Stimulated activated CD4-positive, alpha-beta T cell treated with anti-CD3 and anti-CD28 coated beads, Interleukin-12 subunit alpha, Interleukin-12 subunit beta, amount 100 ng/mL, for 4 hours (primary cell): ENCODE measurements at regions not wholly inside any gene's neighbourhood (a gene's known extent, or its start where the extent isn't known, plus 50 kb on each side); places are given as distances from the start of the nearest gene placed in this dataset.
"Not testable (repeated sequence)": the region's sequence is repeated elsewhere in the genome, so short reads cannot be mapped to it uniquely, and the experiment has no call there.

Source experiments
- DNase-seq: peaks from one replicate; pipeline ENCODE4 v3.0.0-alpha.2; 2020

DNA sequence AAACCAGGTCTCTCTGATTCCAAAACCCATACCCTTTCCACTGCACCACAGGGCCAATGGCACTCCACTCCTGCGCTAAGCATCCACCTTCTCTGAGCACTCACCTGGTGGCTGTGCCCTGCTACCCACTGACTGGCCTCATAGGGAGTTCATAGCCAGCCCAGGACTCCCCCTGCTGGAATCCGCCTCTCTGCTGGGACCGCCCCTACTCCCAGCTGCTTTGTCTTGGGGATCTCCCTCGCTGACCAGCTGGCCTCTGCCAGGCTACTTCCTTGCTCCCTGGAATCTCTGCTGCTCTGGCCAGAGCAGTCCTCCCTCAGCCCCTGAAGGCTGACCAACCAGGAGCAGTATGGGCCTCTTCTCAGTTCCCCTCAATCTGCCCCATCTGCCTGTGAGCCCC lies 129.7 kb downstream of the FAXC start:
- no peak for DNase-seq

DNA sequence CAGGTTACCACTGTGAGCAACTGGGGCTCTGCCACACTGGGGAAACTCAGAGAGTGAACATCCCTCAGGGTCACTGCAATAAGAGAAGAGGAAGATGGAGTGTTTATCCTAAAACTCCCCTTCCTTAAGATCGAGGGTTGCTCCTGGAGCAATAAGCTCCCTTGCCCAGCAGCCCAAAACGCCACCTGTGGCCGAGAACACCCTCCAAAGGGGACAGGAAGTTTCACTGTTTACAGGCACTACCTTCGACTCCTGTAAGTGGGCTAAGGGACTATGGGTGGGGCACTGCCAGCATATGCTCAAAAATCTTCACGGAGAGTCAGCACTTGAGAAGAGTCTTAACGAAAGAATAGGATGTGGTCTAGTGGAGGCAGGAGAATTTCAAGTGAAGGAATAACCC lies 132.5 kb downstream of the FAXC start:
- DNase-seq: no peak

GRCh38 chr6:99195986-99196655 lies 153.4 kb downstream of the FAXC start:
- DNase-seq: no peak

- DNase-seq: no peak
Measured at GRCh38 chr6:99192561-99192960, 156.9 kb downstream of the FAXC start.

DNA sequence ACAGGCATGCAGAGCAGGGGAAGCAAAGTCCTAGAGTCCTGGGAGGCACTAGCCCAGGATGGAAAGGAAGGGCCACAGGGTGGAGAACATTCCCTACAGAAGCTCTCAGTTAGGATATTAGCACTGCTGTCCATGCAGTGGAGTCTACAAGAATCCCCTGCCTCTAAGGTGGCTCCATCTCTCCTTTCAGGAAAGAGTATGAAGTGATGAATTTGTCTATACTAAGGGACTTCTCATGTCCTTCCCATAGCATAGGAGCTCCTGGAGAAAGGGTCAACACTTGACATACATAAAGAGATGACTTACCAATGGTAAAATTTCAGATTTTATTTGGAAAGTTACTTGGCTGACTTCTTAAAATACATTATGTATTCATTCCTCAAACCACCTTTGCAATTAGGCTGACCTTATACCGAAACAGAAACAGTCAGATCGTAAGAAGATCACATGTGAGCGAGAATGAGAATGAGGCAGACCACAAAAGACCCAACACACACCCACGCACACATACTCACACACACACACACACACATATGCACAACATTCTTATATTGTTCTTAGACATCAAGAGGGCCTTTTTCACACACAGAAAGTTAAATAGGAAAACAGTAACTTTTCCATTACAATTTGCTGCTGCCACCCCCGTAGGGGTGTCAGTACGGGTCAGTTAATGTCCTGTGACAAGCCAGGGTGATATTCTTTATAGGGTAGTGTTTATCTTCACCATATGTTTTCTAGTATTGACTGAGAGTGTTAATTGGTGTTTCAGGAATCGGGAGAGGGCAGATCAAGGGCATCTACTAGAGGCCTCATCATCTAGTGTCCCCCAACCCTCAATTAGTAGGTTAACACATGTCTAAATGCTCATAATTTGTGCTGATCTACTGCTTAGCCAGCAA lies 159.4 kb downstream of the FAXC start:
- no peak for DNase-seq

- no peak for DNase-seq
Measured at GRCh38 chr6:99187429-99187828, 162.0 kb downstream of the FAXC start.

DNA sequence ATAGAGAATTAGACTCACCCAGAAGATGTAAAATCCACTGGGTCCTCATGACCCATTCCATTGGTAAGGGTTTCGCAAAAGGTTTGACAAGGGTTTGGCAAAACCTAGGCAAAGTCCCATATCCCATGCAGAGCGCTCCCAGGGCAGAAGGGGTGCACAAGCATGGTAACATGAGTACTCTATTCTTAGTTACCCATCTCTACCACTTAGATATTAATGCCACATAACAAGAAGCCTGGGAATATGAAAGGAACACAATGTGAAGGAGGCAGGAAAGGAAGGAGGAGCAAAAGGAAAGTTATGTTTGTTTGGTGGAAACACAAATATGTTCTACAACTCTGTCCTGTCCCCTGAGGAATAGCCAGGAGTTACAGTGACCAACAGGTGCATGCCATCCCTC lies 163.1 kb downstream of the FAXC start:
- DNase-seq: no peak

GRCh38 chr6:99185525-99185924 lies 163.9 kb downstream of the FAXC start:
- DNase-seq: no peak

DNA sequence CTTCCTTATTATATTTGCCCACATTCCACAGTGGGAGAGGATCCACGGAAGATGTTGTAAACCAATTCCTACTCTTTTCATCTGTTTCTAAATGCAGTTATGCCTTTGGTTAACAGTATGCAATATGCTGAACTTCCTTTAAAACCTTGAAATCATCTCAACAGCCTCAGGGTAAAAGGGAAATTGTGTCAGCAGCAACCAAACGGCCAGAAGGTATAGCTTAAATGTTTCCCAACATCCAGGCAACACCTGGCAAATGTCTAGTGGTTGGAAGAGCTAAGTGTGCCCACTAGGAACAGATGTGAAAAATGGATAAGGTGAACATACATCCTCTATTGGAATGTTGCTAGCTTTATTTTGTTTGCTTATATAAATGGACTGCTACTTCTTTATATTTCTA lies 164.8 kb downstream of the FAXC start:
- no peak for DNase-seq

GRCh38 chr6:99183066-99183465 lies 166.4 kb downstream of the FAXC start:
- no peak for DNase-seq

DNA sequence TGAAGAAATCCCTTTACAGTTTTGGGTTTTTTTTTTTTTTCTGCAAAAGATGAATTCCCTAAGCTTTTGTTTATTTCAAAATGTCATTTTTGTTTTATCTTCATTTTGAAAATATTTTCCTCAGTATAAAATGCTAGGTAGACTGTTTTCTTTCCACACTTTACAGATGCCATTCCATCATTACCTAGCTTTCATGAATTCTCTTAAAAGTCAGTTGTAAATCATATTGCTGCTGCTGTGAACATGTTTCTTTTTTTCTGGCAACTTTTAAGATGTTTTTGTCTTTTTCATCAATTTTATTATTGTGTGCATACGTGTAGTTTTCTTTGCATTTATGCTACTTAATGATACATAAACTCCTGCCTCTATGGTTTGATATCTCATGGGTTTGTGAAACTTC lies 168.3 kb downstream of the FAXC start:
- DNase-seq: no peak

DNA sequence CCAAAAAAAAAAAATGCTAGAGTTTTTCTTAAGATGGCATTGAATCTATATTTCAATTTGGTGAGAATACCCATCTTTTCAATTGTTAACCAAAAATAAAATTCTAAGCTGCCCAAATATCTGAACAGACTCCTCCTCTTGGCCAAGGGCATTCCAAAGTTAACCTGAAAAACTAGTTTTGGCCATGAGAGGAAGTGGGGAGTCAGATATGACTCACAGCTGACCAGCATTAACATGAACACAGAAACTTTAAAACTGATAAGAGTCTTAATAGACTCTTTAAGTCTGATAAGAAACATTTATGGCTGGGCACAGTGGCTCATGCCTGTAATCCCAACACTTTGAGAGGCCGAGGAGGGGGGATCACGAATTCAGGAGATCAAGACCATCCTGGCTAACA lies 171.3 kb downstream of the FAXC start:
- DNase-seq: no peak

- no peak for DNase-seq
Measured at GRCh38 chr6:99177736-99178135, 171.7 kb downstream of the FAXC start.

- no peak for DNase-seq
Measured at GRCh38 chr6:99165838-99166237, 183.6 kb downstream of the FAXC start.

- no peak for DNase-seq
Measured at GRCh38 chr6:99152347-99152643, 197.2 kb downstream of the FAXC start.

GRCh38 chr6:99151634-99152346 lies 197.7 kb downstream of the FAXC start:
- peak; percentile 11 for DNase-seq

- no peak for DNase-seq
Measured at GRCh38 chr6:99148761-99149160, 200.7 kb downstream of the FAXC start.

GRCh38 chr6:99148111-99148510 lies 200.4 kb upstream of the FBXL4 start:
- no peak for DNase-seq

GRCh38 chr6:99147206-99147605 lies 199.5 kb upstream of the FBXL4 start:
- no peak for DNase-seq

GRCh38 chr6:99146711-99147110 lies 199.0 kb upstream of the FBXL4 start:
- no peak for DNase-seq

- no peak for DNase-seq
Measured at GRCh38 chr6:99145738-99146137, 198.0 kb upstream of the FBXL4 start.

DNA sequence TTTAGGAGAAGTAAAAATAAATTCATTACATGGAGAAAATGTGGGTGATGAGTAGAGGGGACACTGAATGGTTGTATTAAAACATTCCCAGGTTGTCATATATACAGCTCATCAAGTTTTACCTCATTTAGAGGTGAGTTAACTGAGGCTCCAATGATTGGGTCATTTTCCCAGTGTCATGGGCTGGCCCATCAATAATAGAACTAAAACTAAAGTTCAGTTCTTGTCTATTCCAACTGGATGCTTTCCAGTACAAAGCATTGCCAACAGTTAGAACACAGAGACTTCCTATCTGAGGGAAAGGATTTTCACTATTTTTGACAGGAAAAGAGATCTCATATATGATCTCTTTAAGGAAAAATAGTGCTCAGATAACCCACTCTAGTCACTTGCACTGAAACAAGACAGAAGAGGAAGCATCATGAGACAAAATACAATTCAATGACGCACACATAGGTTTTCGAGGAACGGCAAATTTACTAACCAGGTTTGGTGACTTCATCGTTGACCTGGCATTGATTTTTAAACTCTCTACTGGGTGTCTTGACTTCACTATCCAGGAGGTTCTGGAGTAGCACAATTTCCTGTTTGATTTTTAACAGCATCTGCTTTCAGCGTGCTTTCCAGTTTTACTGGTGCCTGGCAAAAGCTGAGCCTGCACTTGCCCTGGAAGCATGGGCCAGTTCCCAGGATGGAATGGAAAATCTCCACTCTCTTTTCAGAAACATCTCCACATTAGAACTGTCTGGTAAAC lies 195.5 kb upstream of the FBXL4 start:
- no peak for DNase-seq

DNA sequence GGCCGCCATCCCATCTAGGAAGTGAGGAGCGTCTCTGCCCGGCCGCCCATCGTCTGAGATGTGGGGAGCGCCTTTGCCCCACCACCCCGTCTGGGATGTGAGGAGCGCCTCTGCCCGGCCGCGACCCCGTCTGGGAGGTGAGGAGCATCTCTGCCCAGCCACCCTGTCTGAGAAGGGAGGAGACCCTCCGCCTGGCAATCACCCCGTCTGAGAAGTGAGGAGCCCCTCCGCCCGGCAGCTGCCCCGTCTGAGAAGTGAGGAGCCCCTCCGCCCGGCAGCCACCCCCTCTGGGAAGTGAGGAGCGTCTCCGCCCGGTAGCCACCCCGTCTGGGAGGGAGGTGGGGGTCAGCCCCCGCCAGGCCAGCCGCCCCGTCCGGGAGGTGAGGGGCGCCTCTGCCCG lies 194.2 kb upstream of the FBXL4 start:
- not testable (repeated sequence) for DNase-seq
